Stimulated activated CD4-positive, alpha-beta T cell treated with anti-CD3 and anti-CD28 coated beads, Interleukin-4, amount 100 ng/mL, for 1 hour (primary cell): ENCODE measurements at regions not wholly inside any gene's neighbourhood (a gene's known extent, or its start where the extent isn't known, plus 50 kb on each side); places are given as distances from the start of the nearest gene placed in this dataset.

Source experiments
- DNase-seq: peaks from one replicate; pipeline ENCODE4 v3.0.0-alpha.2; 2020

DNA sequence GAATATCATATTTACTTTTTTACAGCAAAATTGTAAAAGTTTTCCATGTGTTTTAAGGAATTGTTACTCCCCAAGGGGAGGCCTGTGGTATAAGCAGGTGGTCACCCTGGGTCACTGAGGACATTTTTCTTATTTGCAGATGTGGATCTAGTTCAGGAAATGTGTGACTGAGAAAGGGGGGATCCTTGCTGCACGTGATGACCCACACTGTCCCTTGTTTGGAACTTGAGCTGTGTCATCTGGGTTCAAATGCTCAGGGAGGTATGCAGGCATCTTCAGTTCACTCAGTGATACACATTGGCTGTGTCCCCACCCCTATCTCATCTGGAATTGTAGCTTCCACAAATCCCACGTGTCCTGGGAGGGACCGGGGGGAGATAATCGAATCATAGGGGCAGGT, 431.9 kb upstream of the CDH4 start:
- DNase-seq: no peak

- no peak for DNase-seq
These were observed 431.1 kb upstream of the CDH4 start for GRCh38 chr20:60820918-60821317.

DNA sequence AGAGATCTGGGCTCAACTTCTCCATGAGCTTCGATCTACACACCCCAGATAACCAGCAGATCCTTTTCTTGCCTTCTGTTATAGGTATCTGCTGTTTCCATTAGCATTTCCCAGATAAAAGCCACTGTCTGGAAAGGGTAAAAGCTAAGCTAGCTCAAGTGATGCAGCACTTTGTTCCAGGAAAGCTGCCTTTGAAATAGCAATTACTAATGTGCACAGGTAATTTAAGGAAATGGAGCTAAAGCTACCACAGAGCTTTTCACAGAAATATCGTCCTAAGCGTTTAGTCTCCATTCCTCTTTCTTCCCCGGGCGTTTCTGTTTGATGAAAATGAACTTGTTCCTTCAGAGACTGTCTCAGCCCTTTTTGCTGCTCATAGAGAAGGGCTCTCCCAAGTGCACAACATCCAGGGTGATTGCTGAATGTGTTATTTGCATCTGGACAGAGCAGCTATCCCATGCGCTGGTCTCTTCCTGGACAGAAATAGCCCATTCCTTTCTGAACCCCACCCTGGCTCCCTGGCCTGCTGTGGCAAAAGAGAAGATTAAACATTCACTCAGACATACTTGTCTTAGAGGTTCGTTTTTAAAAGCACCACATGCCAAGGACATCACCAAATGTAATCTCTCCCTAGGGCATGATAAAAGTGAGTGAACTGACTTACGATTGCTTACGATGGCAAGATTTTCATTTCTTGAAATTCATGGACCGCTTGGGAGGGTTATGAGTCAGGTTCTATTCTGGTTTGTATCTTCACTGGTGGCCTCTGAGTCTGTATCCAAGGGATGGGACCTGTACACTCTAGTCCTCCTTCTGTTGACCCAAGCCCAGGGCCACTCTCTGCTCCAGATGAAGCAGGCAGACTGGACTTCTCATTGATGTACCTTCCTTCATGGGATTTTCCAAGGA, 429.1 kb upstream of the CDH4 start:
- no peak for DNase-seq

GRCh38 chr20:60835876-60836275, 416.2 kb upstream of the CDH4 start:
- no peak for DNase-seq

DNA sequence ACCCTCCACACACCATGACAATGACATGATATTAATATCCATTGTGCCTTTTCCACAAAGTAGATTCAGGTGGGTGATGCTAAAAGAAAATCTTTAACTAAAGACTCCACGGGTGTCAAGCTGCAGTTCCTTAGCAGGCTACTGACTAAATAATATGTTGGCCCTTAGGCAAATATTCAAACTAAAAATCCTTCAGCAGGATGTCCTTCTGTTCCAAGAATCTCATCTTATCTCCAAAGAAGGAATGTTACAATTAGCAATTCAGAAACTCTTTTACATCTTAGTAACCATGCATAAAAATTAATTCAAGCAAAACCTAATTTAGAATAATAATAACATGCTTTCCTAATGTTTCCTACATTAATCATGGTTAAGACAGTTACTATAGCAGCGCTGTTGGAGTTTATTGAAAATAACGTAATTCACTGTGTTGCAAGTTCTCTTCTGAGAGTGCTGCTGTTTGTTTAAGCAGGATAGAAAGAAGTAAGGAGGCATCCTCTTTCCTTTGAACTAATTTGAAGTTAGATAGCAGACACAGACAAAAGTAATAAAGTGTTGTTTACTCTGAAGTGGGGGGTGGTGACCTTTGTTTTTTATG, 414.8 kb upstream of the CDH4 start:
- DNase-seq: no peak

GRCh38 chr20:60838297-60838696, 413.8 kb upstream of the CDH4 start:
- no peak for DNase-seq

- no peak for DNase-seq
These were observed 411.1 kb upstream of the CDH4 start for GRCh38 chr20:60840971-60841370.

- DNase-seq: no peak
These were observed 406.9 kb upstream of the CDH4 start for GRCh38 chr20:60845146-60845545.

DNA sequence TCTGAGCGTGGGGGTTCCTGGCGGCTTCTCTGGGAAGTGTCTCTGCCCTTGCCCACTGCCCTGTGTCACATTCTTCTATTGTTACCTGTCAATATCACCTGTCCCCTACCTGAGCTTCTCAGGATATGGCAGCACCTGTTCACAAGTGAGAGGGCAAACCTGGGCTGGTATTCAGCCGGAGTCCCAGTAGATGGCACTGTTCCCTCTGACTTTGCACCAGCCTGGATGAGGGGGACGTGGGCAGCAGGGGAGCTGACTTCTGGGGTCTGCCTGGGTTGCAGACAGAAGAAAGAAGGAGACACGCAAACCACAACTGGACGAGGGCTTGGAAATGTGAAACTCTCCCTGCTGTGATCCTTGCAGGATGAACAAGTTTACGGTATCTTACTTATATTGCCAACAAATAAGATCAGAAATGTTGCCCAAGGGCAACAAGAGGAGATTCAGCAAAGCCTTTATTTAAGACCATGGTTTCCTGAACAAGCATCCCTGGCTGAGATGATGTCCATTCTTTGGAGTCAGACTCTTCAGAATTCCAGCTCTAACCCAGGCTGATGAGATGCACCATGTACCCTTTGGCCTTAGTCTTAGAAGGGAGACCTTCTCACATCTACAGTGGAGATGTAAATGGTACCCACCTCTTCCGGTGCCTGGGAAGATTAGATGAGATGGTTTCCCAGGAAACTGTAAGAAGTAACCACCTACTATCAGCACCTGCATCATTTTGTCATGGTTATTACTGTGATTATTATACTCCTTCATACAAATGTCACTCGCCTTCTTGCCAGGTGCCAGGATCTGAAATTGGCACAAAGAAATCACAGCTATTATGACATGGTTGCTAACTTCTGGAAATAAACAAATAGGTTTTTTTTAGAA, 400.0 kb upstream of the CDH4 start:
- DNase-seq: no peak

GRCh38 chr20:60857708-60858107, 394.4 kb upstream of the CDH4 start:
- DNase-seq: no peak

GRCh38 chr20:60862601-60863000, 389.5 kb upstream of the CDH4 start:
- DNase-seq: no peak

DNA sequence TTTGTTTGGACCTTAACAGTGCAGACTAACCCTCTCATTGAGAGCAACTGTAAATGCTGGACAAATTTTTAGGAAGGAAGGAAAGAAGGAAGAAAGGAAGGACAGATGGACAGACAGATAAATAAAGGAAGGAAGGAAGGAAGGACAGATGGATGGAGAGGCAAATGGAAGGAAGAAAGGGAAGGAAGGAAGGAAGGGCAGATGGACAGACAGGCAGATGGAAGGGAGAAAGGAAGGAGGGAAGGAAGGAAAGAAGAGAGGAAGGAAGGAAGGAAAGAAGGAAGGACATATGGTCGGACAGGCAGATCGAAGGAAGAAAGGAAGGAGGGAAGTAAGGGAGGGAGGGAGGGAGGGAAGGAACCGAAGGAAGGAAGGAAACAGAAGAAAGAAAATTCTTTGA, 388.5 kb upstream of the CDH4 start:
- no peak for DNase-seq

DNA sequence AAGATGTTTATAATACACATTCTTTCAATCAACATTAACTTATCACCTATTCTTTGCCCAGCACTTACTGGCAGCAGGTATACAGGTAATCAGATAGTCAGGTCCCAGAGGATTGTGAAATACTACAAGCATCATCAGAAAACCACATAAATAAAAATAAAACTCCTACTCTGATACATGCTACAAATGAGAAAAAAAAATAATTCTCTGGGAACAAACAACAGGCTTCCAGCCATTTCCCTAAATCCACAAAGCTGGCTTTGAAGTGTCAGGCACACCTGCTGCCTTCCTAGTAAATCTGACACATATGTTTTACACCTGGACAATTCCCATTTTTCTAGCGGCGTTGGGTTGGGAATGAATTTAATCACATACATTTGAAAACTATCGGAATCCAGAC, 384.5 kb upstream of the CDH4 start:
- DNase-seq: no peak

- no peak for DNase-seq
These were observed 383.7 kb upstream of the CDH4 start for GRCh38 chr20:60868316-60868891.

- DNase-seq: no peak
These were observed 383.0 kb upstream of the CDH4 start for GRCh38 chr20:60869087-60869486.

- no peak for DNase-seq
These were observed 382.4 kb upstream of the CDH4 start for GRCh38 chr20:60869625-60870024.

DNA sequence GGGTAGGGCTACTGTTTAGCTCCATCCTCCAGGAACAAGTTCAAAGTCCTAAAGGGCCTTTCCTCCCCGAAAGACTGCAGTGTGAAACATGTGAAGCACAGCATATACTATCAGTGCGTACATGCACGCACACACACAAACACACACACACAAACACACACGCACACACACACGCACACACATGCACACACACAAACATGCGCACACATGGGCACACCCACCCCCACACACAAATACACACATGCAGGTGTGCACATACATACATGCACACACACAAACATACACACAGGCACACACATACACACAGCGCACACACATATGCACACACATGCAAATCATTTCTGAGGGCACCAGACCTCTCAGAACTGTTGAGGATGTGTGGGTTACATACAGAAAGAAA, 382.0 kb upstream of the CDH4 start:
- no peak for DNase-seq

GRCh38 chr20:60872224-60872623, 379.8 kb upstream of the CDH4 start:
- DNase-seq: no peak

DNA sequence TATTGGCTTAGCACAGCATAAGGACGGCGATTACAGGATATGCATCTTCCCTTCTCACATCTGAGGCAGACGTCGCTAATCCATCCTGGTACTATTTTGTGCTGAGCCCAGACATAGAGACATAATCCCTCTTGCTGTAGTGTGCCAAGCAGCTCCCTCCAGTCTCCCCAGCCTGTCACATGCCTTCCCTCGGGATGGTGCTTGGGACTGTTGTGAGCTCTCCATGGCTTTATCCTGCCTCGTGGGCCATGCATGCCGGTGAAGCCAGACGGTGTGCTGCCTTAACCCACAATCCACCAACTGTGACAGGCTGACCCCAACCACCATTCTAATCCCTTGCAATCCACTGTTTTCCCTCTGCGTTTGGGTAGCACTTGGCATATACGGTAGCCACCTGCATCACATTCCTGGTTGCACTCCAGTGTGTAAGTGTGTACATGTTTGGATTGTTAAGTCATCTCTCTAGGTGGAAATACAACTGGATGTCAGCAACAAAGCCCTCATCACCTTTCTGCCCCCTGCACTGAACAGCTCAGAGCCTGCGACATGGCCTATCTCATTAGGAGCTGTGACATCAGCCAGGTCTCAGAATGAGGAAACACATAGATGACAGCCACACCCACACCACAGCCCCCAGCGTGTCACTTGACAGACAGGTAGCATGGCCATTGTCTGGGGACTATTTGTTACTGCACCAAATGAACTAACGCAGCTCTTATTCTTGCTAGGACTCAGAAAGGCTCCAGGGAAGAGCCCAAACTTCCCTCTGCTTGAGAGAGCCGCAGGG, 374.8 kb upstream of the CDH4 start:
- DNase-seq: no peak

- no peak for DNase-seq
These were observed 369.2 kb upstream of the CDH4 start for GRCh38 chr20:60882836-60883235.

DNA sequence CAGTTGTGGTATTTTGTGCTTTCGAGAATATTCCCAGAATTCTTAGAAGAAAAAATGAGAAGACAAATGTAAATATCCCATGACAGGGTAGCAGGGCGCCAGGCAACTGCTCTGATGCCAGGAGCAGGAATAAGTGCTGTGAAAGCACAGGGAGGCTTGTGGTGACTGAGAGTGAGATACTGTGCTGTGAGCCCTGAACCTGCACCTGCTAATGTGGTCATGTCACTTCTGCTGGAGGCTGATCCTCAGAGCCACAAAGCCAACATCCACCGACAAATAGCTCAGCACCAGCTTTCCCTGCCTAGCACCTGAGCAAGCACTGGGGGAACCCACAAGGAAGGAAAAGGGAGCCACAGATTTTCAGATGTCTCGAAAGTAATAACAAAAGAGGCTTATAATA, 368.6 kb upstream of the CDH4 start:
- no peak for DNase-seq

GRCh38 chr20:60884277-60884676, 367.8 kb upstream of the CDH4 start:
- DNase-seq: no peak
